ENCODE measurements at regions not wholly inside any gene's neighbourhood (a gene's known extent, or its start where the extent isn't known, plus 50 kb on each side); places are given as distances from the start of the nearest gene placed in this dataset.
"Not testable (repeated sequence)": the region's sequence is repeated elsewhere in the genome, so short reads cannot be mapped to it uniquely, and the experiment has no call there.

- DNase-seq (ENCODE audit: low spot score), result no peak
These were observed 628.4 kb upstream of the TPK1 start for GRCh38 chr7:145464287-145464686.

DNA sequence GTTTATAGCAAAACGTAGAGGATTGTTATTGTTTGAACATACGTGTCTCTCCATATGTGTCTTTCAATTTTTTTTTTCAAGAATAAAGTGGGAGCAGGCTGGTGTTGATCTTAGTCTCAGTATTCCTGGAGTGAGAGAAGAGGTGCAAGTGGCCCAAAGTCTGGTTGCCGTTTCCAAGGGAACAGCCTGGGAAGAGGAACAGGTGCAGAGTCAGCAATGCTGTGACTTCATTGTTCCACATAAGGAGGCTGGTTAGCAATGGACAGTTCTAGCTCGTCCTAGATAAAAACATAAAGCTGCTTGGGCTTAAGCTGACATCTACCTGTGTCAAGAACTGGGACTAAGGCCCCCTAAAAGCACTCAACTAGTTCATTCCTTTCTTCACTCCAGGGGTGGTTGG lies 626.6 kb upstream of the TPK1 start:
- no peak for DNase-seq (ENCODE audit: low spot score)

DNA sequence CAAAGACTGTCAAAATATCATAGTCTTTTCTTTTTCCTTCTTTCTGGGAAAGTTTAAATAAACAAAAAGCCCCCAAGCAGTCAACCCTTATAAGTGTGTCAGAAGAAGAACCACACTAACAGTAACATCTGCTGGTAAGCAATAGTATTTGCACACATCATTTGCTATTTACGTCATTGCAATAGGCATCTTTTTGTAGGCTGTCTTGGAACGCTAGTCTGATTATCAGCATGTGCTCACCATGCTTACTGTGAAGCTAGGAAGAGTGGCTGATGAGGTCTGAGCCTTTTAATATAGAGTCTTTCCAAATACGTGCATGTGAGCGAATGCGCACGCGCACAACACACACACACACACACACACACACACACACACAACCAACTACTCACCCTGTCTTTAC lies 599.0 kb upstream of the TPK1 start:
- DNase-seq (ENCODE audit: low spot score), result no peak

- DNase-seq (ENCODE audit: low spot score), result no peak
These were observed 596.0 kb upstream of the TPK1 start for GRCh38 chr7:145431834-145432233.

- not testable (repeated sequence) for DNase-seq (ENCODE audit: low spot score)
These were observed 582.6 kb upstream of the TPK1 start for GRCh38 chr7:145418481-145418880.

- no peak for DNase-seq (ENCODE audit: low spot score)
These were observed 575.2 kb upstream of the TPK1 start for GRCh38 chr7:145411066-145411465.

DNA sequence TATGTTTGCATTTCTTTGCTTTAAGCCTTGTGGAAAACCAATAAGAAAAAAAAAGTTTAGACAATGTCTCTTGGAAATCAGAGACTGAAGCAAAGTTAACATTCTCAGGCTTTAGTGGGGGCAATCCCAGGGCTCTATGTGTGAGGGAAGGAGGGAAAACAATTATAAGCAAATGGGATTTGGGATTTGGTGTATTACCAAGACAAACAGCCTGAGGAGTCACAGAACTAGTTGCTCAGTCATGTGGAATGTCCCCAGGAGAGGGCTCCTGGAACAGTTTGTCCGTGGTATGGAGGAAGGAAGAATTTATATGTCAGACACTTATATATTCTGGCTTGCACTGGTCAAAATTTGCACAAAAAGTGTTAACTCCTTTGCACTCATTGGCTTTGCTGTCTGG lies 562.9 kb upstream of the TPK1 start:
- no peak for DNase-seq (ENCODE audit: low spot score)

DNA sequence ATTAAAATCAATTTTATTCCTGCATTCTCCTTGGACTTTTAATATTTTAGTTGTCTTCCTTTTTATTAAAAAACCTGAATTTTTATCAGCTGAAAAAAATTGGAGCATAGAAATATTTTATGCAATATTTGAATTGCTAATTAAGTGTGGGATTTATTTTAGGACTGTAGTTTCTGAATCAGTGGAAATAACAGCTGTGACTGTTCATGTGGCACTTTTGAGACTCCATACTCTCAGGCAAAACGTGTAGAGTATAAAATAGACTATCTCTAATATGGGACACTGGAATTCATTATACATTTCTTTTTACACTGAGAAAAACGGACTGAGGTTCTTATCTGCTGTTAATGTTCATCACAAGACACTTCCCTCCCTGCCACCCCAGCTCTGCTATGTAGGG lies 558.3 kb upstream of the TPK1 start:
- no peak for DNase-seq (ENCODE audit: low spot score)

- DNase-seq (ENCODE audit: low spot score), result no peak
These were observed 546.9 kb upstream of the TPK1 start for GRCh38 chr7:145382762-145383161.

DNA sequence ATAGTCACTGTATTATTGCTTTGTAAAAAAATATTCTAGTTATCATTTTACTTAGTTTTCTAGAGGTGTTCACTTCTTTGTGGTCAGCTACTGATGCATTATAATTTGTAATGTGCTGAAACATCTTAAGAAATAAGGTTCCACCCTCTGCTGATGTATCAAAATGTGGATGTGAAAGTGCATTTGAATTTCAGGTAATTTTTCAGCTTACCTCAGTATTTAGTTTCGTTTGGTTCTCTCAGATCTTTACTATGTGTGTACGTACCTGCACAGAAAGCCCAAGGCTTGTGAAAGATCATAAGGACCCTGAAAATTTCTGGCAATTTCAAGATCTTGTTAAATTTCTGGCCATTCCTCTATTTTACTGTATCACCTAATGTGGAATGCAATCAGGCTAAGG lies 542.3 kb upstream of the TPK1 start:
- no peak for DNase-seq (ENCODE audit: low spot score)

DNA sequence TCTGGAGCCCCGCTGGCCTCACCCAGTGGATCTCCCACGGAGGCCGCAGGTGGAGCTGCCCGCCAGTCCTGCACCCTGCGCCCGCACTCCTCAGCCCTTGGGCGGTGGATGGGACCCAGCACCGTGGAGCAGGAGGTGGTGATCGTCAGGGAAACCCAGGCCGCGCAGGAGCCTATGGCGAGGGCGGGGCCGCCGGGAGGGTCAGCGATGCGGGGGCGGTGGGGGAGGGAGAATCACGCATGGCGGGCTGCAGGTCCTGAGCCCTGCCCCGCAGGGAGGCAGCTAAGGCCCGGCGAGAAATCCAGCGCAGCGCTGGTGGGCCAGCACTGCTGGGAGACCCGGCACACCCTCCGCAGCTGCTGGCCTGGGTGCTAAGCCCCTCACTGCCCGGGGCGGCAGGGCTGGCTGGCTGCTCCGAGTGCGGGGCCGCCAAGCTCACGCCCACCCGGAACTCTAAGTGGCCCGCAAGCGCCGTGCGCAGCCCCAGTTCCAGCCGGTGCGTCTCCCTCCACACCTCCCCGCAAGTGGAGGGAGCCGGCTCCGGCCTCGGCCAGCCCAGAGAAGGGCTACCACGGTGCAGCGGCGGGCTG lies 524.8 kb upstream of the TPK1 start:
- no peak for DNase-seq (ENCODE audit: low spot score)

DNA sequence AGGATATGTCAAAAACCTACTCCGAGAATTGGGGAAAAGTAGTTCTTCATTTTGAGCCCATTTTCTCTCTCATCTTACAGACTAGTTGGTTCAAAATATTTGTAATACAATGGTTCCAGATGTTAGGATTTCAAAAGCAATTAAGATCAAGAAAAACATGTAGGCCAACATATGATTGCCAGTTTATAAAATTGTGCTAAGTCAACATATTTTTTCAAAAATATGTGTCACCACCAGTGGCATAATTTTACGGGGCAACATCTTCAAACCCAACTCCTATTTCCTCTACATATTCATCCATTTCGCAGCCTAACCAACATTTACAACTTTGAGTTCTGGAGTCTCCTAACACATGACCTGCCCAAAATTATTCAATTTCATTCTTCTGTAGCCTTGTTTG lies 514.5 kb upstream of the TPK1 start:
- DNase-seq (ENCODE audit: low spot score), result no peak

DNA sequence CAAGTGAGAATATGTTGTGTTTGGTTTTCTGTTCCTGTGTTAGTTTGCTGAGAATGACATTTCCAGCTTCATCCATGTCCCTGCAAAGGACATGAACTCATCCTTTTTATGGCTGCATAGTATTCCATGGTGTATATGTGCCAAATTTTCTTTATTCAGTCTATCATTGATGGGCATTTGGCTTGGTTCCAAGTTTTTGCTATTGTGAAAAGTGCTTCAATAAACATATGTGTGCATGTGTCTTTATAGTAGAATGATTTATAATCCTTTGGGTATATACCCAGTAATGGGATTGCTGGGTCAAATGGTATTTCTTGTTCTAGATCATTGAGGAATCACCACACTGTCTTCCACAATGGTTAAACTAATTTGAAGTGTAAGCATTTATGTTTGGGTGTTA lies 513.6 kb upstream of the TPK1 start:
- not testable (repeated sequence) for DNase-seq (ENCODE audit: low spot score)

GRCh38 chr7:145347271-145347670 lies 511.4 kb upstream of the TPK1 start:
- DNase-seq (ENCODE audit: low spot score), result no peak

- DNase-seq (ENCODE audit: low spot score), result no peak
These were observed 503.5 kb upstream of the TPK1 start for GRCh38 chr7:145339319-145339718.

DNA sequence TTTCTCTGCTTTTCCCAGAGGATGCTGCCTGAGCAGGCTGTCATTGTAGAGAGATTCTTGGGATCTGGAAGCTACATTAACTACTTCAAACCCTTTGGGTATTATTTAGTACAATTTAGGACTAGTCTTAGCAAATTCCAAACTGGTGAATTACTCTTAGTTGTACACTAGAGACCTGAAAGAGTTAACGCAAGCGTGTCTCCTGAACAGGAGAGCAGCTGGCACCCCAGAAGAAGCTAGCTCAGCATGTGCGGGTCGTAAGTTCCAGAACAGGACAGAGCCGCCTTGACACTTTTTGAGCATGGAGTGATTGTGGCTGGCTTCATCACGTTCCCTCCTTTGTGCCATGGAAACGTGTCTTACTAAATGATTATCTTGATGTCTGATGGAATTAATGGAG lies 495.7 kb upstream of the TPK1 start:
- DNase-seq (ENCODE audit: low spot score), result no peak

- DNase-seq (ENCODE audit: low spot score), result no peak
These were observed 495.2 kb upstream of the TPK1 start for GRCh38 chr7:145331076-145331475.

DNA sequence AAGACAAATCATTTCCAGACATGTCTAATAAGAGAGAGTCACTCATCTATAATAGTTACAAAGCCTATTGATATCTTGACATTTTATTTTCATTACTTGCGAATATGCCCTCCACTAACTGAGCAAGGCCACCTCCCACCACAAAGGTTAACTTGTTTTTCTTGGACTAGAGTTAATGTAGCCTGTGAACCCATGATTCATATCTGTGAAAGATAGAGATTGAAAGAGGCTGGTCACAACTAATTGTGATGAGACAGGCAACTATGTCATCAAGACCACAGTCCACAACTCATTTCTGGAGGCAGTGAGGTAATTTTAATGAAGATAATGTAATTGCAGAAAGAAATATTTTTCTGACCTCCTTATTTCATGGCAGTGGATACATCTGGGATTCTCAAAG lies 491.8 kb upstream of the TPK1 start:
- DNase-seq (ENCODE audit: low spot score), result no peak

DNA sequence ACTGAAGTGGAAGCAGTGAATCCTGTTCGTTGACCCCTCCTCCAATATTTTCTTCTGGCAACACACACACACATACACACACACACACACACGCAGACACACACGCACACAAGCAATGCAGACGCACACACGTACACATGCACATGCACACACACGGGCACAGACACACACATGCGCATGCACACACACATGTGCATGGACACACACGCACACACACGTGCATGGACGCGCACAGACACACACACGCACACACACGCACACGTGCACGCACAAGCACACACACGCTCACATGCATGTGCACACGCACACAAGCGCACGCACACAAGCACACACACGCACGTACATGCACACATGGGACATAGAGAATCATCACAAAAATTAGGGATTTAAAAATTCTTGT lies 488.2 kb upstream of the TPK1 start:
- DNase-seq (ENCODE audit: low spot score), result no peak

DNA sequence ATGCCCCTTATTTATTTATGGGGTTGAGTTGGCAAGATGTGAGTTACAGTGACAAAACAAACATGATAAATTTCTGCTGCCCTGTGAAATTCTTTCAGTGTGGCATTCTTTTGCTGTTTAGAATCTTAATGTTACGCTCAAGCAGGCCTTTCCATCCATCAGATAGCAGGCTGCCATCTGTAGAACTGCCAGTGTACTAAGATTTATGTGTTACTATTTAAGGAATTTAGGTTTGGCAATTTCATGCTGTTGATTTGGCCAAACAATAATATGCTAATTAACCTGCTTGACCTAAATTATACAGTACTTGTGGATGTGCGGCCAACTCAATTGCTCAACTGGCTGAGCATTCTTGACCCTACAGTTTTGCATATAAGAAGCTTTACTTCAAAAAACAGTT lies 477.7 kb upstream of the TPK1 start:
- peak; percentile 9 for DNase-seq (ENCODE audit: low spot score)

DNA sequence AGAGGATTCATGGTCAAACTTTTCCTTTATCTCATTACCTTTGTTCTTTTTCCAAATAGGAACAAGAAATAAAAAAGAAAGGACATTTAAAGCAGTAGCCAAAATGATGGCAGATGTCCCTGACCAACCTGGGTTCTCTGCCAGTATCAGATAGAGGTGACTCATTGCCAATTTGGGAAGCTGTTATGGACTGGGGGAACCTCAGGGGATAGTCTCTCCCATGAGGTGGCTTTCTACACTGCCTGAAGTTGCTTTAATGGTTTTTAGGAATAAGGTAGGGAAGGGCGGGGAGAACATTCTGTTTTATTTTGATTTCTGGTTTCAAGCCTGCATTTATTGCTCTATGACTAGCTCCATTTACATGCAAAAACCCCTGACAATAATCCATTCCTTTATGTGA lies 457.9 kb upstream of the TPK1 start:
- no peak for DNase-seq (ENCODE audit: low spot score)

- no peak for DNase-seq (ENCODE audit: low spot score)
These were observed 457.4 kb upstream of the TPK1 start for GRCh38 chr7:145293228-145293701.

DNA sequence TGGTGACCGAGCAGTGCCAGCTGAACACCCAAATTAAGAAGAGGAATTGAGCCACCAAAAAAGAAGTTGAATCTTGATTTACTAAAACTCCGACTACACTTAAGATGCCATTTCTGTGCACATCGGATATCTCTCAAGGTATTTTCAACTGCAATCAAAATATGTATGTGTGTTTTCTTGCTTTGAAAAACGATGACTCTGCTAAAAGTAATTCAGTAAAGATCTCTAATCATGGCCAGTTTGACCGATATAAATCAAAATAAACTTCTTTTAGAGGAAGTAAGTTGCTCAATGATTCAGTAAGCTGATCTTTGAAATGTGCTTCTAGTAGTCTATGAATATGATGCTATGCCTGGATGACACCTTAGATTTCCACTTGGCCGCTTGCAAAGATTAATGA lies 453.5 kb upstream of the TPK1 start:
- DNase-seq (ENCODE audit: low spot score), result no peak

- no peak for DNase-seq (ENCODE audit: low spot score)
These were observed 440.3 kb upstream of the TPK1 start for GRCh38 chr7:145276118-145276517.

Measured in cerebellar cortex (tissue), 1 donor.